BLaER1 (cell line): ENCODE measurements at regions not wholly inside any gene's neighbourhood (a gene's known extent, or its start where the extent isn't known, plus 50 kb on each side); places are given as distances from the start of the nearest gene placed in this dataset.

ENCODE experiments used
- H3K27ac ChIP-seq: shearing (Covaris generic); formaldehyde crosslinking; 2 replicates; pipeline ENCODE4 v1.8.1; 2022
- H3K27me3 ChIP-seq: shearing (Covaris generic); formaldehyde crosslinking; 2 replicates; pipeline ENCODE4 v1.8.1; 2022
- H3K36me3 ChIP-seq: shearing (Covaris generic); formaldehyde crosslinking; 2 replicates; pipeline ENCODE4 v1.8.1; 2022
- H3K4me1 ChIP-seq: shearing (Covaris generic); formaldehyde crosslinking; 2 replicates; pipeline ENCODE4 v1.8.1; 2022
- H3K4me2 ChIP-seq: shearing (Covaris generic); formaldehyde crosslinking; 2 replicates; pipeline ENCODE4 v1.8.1; 2022
- H3K4me3 ChIP-seq: shearing (Covaris generic); formaldehyde crosslinking; 2 replicates; pipeline ENCODE4 v1.8.1; 2022
- H3K9ac ChIP-seq: shearing (Covaris generic); formaldehyde crosslinking; 2 replicates; pipeline ENCODE4 v1.8.1; 2022
- H3K9me3 ChIP-seq: shearing (Covaris generic); formaldehyde crosslinking; 2 replicates; pipeline ENCODE4 v1.8.1; 2022
- H4K20me1 ChIP-seq: shearing (Covaris generic); formaldehyde crosslinking; 2 replicates; pipeline ENCODE4 v1.8.1; 2022
- Cebpa-rat ChIP-seq: shearing (Covaris generic); IDR thresholded peaks from 2 replicates; pipeline ENCODE4 v1.8.1; 2022

DNA sequence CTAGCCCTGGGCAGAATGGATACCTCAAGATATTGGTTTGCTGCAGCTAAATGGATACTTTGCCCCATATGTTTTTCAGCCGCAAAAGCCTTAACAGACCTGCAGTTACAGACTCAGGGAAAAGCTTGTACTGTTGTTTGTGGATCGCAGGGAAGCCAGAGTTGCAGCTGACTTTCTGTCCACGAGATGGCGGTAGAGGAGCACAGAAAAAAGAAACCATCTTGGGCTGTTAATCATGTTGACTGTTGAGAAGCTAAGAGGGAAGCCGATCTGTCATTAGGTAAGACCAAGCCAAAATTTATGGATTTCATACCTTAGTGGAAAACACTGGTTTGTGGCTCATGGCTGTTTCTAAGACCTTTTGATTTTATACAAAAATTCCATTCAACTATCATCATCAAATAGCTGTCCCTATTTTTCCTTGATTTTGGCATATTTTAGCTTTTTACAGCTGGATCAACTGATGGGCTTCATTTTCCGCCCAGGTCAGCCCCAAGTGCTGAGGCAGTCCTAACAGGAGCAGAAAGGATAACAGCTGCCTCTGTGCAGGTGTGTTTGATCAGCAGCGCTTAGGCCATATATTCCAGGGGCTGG is 205.7 kb upstream of the ZPLD1 start:
- Histone ChIP-seq H3K4me2 (no peak overlapping the region), H4K20me1 (no peaks in the 10 kb centered on the region), H3K27me3 (no peaks in the 10 kb centered on the region), H3K36me3 (no peaks in the 10 kb centered on the region), H3K9me3 (no peaks in the 10 kb centered on the region), H3K9ac (no peak overlapping the region), H3K4me3 (no peak overlapping the region), H3K4me1 (peaks cover 29% of the 10 kb centered on the region), H3K27ac (no peak overlapping the region)
- no peak for TF ChIP-seq Cebpa-rat

DNA sequence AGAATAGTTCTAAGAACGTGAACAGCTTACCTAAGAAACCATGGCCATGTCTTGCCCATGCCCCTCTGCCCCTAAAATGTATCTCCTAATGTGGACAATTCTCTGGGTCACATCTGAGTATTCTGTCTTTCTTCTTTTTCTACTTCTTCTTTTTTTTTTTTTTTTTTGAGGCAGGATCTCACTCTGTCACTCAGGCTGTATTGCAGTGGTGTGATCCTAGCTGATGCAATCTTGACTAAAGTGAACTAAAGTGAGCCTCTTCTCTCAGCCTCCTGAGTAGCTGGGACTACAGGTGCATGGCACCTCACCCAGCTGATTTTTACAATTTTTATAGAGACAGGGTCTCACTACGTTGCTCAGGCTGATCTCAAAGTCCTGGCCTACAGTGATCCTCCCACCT is 204.8 kb upstream of the ZPLD1 start:
- Histone ChIP-seq H3K27me3 (no peaks in the 10 kb centered on the region), H3K4me2 (peak overlapping the region; percentile 14; the same call in 1 of the 2 replicates), H3K9ac (no peak overlapping the region), H3K27ac (no peak overlapping the region), H3K36me3 (no peaks in the 10 kb centered on the region), H4K20me1 (no peaks in the 10 kb centered on the region), H3K4me3 (no peak overlapping the region), H3K4me1 (peaks cover 38% of the 10 kb centered on the region), H3K9me3 (no peaks in the 10 kb centered on the region)
- no peak for TF ChIP-seq Cebpa-rat

- H3K27ac ChIP-seq, result no peak overlapping the region; the same call in 1 of the 2 replicates
- peaks cover 62% of the 10 kb centered on the region for H3K4me1 ChIP-seq
Measured at GRCh38 chr3:102233881-102234280, 200.9 kb upstream of the ZPLD1 start.

GRCh38 chr3:102235679-102236078 is 199.1 kb upstream of the ZPLD1 start:
- TF ChIP-seq Cebpa-rat, result no peak
- Histone ChIP-seq H3K27me3 (no peaks in the 10 kb centered on the region), H4K20me1 (no peaks in the 10 kb centered on the region), H3K4me3 (no peak overlapping the region), H3K9ac (no peak overlapping the region), H3K36me3 (no peaks in the 10 kb centered on the region), H3K4me1 (peaks cover 50% of the 10 kb centered on the region), H3K27ac (no peak overlapping the region), H3K4me2 (peak overlapping the region; percentile 70), H3K9me3 (no peaks in the 10 kb centered on the region)

More at GRCh38 chr3:102233881-102234280, 200.9 kb upstream of the ZPLD1 start:
- peak overlapping the region; percentile 70 for H3K4me2 ChIP-seq
- H3K9me3 ChIP-seq, result no peaks in the 10 kb centered on the region
- no peaks in the 10 kb centered on the region for H3K27me3 ChIP-seq
- H4K20me1 ChIP-seq, result no peaks in the 10 kb centered on the region
- H3K4me3 ChIP-seq, result no peak overlapping the region
- TF ChIP-seq Cebpa-rat, result no peak
- H3K9ac ChIP-seq, result no peak overlapping the region; the same call in 1 of the 2 replicates
- no peaks in the 10 kb centered on the region for H3K36me3 ChIP-seq

GRCh38 chr3:102237181-102237580 is 197.6 kb upstream of the ZPLD1 start:
- Histone ChIP-seq H3K4me3 (no peak overlapping the region), H4K20me1 (no peaks in the 10 kb centered on the region), H3K36me3 (no peaks in the 10 kb centered on the region), H3K27me3 (no peaks in the 10 kb centered on the region), H3K9me3 (no peaks in the 10 kb centered on the region), H3K9ac (no peak overlapping the region), H3K27ac (no peak overlapping the region), H3K4me1 (peaks cover 50% of the 10 kb centered on the region), H3K4me2 (peak overlapping the region; percentile 70)
- no peak for TF ChIP-seq Cebpa-rat

- TF ChIP-seq Cebpa-rat, result no peak
- Histone ChIP-seq H3K4me3 (no peak overlapping the region), H3K4me2 (no peak overlapping the region), H3K9ac (no peak overlapping the region), H4K20me1 (no peaks in the 10 kb centered on the region), H3K36me3 (no peaks in the 10 kb centered on the region), H3K4me1 (peaks cover 46% of the 10 kb centered on the region), H3K27ac (no peak overlapping the region), H3K27me3 (no peaks in the 10 kb centered on the region), H3K9me3 (no peaks in the 10 kb centered on the region)
Measured at GRCh38 chr3:102237838-102238237, 197.0 kb upstream of the ZPLD1 start.

DNA sequence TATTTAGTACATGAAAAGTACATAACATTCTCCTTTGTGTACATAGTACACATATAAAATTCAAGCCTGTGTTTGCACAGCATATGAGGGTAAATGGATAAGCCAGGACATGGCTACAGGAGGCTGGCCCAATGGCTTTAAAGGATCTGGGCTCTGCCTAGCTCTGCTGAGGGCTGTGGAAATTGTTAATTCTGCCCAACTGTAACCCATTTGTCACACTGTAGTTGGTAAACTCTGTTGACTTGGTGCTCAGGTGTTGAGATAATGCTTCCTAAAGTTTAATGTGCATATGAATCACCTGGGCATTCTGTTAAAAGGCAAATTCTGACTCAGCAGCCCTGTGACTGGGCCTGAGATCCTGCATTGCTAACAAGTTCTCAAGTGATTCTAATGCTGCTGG is 196.5 kb upstream of the ZPLD1 start:
- no peaks in the 10 kb centered on the region for H3K9me3 ChIP-seq
- peaks cover 41% of the 10 kb centered on the region for H3K4me1 ChIP-seq
- no peak overlapping the region for H3K27ac ChIP-seq
- no peaks in the 10 kb centered on the region for H4K20me1 ChIP-seq
- TF ChIP-seq Cebpa-rat, result no peak
- H3K27me3 ChIP-seq, result no peaks in the 10 kb centered on the region
- H3K4me2 ChIP-seq, result no peak overlapping the region
- no peak overlapping the region for H3K4me3 ChIP-seq
- H3K36me3 ChIP-seq, result no peaks in the 10 kb centered on the region
- no peak overlapping the region for H3K9ac ChIP-seq

- Histone ChIP-seq H3K9ac (no peak overlapping the region), H3K36me3 (no peaks in the 10 kb centered on the region), H3K4me2 (no peak overlapping the region), H3K9me3 (no peaks in the 10 kb centered on the region), H4K20me1 (no peaks in the 10 kb centered on the region), H3K4me3 (no peak overlapping the region), H3K4me1 (peaks cover 17% of the 10 kb centered on the region), H3K27me3 (no peaks in the 10 kb centered on the region), H3K27ac (no peak overlapping the region)
- TF ChIP-seq Cebpa-rat, result no peak
Measured at GRCh38 chr3:102240720-102241119, 194.1 kb upstream of the ZPLD1 start.

GRCh38 chr3:102248981-102249705 is 185.7 kb upstream of the ZPLD1 start:
- Histone ChIP-seq H3K4me3 (no peak overlapping the region), H3K9ac (no peak overlapping the region), H3K4me1 (no peaks in the 10 kb centered on the region), H3K9me3 (no peaks in the 10 kb centered on the region), H3K27me3 (no peaks in the 10 kb centered on the region), H3K36me3 (no peaks in the 10 kb centered on the region), H4K20me1 (no peaks in the 10 kb centered on the region), H3K4me2 (no peak overlapping the region), H3K27ac (no peak overlapping the region)
- no peak for TF ChIP-seq Cebpa-rat

GRCh38 chr3:102255736-102256135 is 179.1 kb upstream of the ZPLD1 start:
- no peaks in the 10 kb centered on the region for H3K36me3 ChIP-seq
- H3K4me2 ChIP-seq, result no peak overlapping the region
- no peaks in the 10 kb centered on the region for H4K20me1 ChIP-seq
- no peaks in the 10 kb centered on the region for H3K4me1 ChIP-seq
- H3K4me3 ChIP-seq, result no peak overlapping the region
- no peak overlapping the region for H3K27ac ChIP-seq
- no peak for TF ChIP-seq Cebpa-rat
- H3K27me3 ChIP-seq, result no peaks in the 10 kb centered on the region
- no peaks in the 10 kb centered on the region for H3K9me3 ChIP-seq
- H3K9ac ChIP-seq, result no peak overlapping the region
